GM21717 (cell line): ENCODE measurements at regions not wholly inside any gene's neighbourhood (a gene's known extent, or its start where the extent isn't known, plus 50 kb on each side); places are given as distances from the start of the nearest gene placed in this dataset.

Experiments used
- ATAC-seq: cut with Tn5 transposase; IDR thresholded peaks from one replicate; pipeline ENCODE4 v1.9.1; 2021; ENCODE audit warnings: mild to moderate bottlenecking, moderate library complexity; ENCODE audit not compliant: unreplicated experiment

- ATAC-seq = no peak
These were observed 431.4 kb downstream of the SLC16A7 start for GRCh38 chr12:60027266-60027665.

- ATAC-seq = no peak
These were observed 438.3 kb downstream of the SLC16A7 start for GRCh38 chr12:60034147-60034546.

DNA sequence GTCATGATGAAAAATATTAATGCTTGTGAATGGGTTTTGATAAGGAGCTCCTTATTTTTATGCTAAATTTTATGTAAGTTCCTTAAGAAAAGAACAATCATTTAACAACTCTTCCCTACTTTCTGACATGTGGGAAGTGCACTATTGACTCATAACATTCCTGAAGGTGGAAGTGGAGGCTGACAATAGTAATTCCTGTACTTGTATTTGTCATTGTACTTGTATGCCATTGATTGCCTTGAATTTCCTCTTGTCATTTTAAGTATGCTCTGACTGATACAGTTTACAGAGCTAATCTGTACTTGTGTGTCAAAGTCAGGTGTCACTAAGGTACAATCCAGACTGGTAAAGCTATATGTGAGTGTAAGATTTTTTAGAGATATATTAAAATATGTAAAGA lies 440.0 kb downstream of the SLC16A7 start:
- ATAC-seq = no peak

DNA sequence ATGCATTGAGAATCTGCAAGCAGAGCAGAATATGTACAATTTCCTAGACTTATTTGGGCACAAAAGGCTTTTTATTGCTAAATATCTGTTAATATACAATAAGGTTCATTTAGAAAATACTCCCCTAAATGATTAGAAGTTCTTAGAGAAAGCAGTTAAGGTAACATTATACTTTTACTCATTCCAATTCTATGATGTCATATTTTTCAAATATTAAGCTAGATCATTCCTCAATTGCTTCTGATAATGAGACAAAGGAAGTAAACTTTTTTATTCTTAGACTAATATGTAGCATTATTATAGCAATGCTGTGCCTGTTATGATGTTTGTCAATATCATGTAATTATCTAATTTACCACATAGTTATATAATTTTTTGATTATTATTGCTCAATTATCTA lies 447.0 kb downstream of the SLC16A7 start:
- ATAC-seq = no peak

DNA sequence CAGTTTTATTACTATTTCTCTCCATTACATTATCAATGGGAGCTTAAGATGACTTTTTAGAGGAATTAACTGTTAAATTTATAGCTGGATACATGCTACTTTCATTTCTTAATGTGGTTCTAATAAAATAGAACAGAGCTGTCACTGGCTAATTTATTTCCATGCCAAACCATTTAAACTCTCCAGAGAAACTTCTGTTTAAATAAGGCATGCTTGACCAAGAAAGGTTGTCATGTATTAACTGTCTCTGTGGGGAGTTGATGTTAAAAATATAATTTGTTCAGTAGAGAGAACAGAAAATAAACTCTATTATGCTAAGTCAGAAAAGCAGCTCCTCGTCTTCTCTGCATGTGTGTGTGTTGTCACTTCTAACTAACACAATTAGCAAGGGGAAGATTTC lies 447.4 kb downstream of the SLC16A7 start:
- ATAC-seq = no peak

DNA sequence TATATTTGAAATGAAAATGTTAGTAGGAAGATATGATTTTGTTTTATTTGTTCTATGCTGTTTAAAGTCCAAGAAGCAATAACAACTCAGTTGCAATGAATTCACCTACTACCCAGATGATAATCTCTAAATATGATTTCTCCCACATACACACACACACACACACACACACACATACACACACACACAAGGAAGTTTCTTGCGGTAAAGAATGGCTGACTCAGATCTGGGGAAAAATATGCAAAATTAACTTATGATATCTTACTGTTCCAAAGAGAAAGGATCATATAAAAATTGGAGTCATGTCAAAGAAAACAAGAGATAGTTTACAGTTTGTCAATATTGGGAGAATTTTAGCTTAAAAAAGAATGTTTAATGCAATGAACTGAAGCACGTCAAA lies 456.7 kb downstream of the SLC16A7 start:
- ATAC-seq = no peak

- ATAC-seq = no peak
These were observed 463.4 kb downstream of the SLC16A7 start for GRCh38 chr12:60059180-60059579.

- no peak for ATAC-seq
These were observed 470.8 kb downstream of the SLC16A7 start for GRCh38 chr12:60066655-60067054.

DNA sequence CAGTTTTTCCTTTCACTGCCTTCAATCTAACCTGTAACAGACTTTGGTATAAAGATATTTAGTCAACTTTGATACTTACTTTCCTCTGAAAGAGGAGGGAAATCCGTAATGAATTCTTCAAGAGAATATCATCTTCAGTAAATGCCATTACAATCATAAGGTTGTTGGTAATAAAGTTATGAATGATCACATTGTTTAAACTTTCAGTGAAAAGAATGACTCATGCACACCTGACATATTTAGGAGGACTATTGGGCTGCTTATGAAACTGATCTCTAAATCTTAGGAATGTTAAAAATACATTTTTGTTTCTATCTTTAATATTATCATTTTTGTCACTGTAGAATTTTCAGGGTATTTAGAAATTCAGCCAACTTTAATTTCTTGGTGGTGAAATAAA lies 474.7 kb downstream of the SLC16A7 start:
- no peak for ATAC-seq

DNA sequence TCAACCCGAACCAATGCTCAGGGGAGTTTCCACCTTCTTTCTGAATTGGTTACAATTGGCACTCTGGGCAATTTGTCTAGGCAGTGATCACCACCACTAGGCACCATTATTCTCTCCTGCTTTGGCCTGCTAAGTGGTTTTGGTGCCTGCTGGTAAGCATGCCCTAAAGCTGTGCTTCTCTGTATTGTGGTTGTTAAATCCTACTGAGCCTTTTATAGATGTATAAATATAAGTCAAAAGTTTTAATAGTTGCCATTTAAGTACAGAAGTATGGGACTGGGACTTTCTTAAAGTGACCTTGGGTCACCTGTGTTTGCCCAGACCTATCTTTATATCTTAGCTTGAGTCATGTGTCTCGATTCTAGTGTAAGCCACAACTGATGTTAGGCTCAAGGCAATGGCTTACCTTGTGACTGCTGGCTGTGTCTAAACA lies 475.9 kb downstream of the SLC16A7 start:
- no peak for ATAC-seq

- no peak for ATAC-seq
These were observed 477.1 kb downstream of the SLC16A7 start for GRCh38 chr12:60072911-60073310.

- no peak for ATAC-seq
These were observed 479.3 kb downstream of the SLC16A7 start for GRCh38 chr12:60075091-60075490.

- ATAC-seq = no peak
These were observed 482.2 kb downstream of the SLC16A7 start for GRCh38 chr12:60078026-60078425.

DNA sequence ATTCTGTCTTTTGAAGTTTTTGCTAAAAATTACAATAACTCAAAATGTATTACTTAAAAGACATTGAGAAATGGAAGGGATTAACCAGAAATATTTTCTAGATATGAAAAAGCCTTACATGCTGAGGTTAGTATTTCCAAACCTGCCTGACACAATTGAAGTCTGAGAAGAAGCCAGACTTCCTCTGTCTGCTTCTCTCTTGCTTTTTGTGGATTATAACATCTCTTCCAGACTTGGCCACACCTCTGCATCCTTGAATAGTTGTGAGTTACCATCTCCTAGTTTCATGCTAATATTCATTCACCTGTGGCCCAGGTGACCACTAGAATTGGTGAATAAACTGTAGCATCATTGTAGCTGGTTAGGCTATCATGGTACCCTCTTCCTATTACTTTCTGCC lies 497.6 kb downstream of the SLC16A7 start:
- ATAC-seq = no peak

DNA sequence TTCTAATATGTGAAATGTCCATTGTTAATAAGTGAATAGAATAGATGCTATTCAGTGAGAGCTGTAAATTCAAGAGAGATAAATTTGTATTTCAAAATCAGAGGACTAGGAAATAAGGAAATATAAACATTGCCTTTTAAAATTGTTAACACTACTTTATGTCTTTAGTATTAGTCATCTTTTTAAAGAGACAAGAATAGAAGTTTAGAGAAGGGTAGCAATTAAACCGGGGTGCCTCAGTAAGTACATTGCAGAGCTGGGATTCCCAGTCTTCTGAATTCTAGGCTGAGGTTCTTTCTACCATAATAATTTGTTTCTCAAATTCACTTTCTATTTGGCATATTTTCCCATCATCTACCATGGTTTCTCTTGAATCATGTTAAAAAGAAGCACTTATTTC lies 498.6 kb downstream of the SLC16A7 start:
- no peak for ATAC-seq

GRCh38 chr12:60096727-60097126 lies 500.9 kb downstream of the SLC16A7 start:
- ATAC-seq = no peak

DNA sequence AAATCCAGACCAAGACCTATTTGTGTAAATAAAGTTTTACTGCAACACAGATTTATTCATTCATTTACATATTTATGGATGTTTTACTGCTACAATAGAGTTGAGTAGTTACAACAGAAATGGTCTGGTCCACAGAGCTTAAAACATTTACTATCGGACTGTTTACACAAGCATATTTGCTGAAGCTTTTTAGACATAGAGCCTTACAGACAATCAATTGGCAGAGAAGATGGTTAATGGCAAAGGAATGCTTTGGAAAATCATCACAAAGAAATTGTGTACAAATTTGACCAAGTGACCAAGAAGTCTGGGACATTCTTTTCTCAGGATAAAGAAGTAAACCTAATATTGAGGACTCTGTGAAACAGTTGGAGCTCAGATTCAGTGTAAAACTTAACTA lies 504.3 kb downstream of the SLC16A7 start:
- ATAC-seq = no peak

DNA sequence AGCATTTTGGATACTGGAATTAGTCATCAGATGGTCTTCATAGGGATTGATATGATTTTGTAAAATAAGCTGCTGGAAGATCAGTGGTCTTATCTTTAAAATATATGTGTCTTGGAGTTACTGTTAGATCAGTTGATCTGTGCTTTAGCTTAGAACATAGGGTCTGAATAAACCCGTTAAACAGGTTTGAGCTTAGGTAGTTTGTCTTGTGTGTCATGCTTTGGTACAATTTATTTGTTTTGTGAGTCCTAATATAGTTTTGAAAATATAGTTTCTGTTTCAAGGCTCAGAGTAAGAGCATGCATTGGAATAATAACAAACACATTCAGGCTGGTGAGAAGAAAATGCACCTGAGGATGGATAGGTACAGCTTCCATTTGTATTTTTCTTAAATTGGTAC lies 505.0 kb downstream of the SLC16A7 start:
- ATAC-seq = no peak

- no peak for ATAC-seq
These were observed 505.9 kb downstream of the SLC16A7 start for GRCh38 chr12:60101715-60102114.

DNA sequence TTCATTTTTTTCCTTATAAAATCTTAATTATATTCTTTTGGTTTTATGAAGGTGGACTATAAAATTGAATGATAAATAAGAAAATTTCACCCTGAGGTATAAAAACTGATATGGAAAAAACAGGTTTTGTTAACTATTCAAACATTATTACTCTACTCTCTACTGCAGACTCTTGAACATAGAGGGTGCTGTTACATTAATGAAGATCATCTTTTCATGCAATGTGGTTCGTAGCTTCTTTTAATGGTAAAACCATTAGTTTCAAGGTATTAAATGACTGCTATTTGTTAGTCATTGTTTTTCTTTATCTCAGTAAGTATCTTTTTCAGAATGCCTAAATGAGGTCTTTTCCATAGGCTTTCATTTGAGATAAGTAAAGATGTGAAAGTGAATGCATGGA lies 510.4 kb downstream of the SLC16A7 start:
- ATAC-seq = no peak

- ATAC-seq = no peak
These were observed 512.2 kb downstream of the SLC16A7 start for GRCh38 chr12:60107992-60108391.

GRCh38 chr12:60112063-60112462 lies 516.2 kb downstream of the SLC16A7 start:
- ATAC-seq = no peak

DNA sequence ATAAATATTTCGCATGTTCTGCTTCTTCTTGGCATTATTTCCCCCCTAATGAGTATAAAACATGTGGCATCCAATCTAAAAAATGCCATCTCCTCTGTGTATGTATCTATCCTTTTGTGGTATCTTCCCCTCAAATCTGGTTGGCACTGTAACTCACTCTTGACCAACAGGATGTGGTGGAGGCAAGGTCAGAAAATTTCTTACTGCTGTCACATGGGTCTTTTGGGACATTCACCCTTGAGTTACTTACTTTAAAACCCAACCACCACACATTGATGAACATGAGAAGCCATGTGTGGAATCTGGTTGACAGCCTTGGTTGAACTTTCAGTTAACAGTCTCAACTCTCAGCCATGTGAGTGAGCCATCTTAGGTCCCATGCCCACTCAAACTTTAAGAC lies 516.9 kb downstream of the SLC16A7 start:
- no peak for ATAC-seq

DNA sequence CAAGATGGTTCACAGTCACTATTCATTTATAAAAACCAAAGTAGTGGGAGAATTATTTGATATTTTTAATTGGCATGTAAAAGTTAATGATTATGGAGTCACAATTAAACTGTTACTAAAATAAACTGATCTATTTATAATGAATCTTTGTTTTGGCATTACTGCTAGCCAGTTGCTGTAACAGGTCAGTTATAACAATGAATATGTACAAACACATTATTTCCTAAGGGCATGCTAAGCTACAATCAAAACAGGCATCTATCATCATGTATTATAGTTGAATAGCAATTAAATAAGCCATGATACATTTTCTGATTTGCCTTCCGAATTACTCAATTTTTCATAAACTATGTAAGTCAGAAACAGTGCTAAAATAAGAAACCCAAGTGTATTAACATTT lies 518.3 kb downstream of the SLC16A7 start:
- ATAC-seq = no peak
